NT2/D1 (cell line): ENCODE measurements at regions not wholly inside any gene's neighbourhood (a gene's known extent, or its start where the extent isn't known, plus 50 kb on each side); places are given as distances from the start of the nearest gene placed in this dataset.

Experiments
- DNase-seq: peaks from one replicate; pipeline ENCODE4 v3.0.0-alpha.2; 2011; ENCODE audit warnings: low read depth, low spot score
- H3K27me3 ChIP-seq: 2 replicates; pipeline ENCODE4 v1.6.0; 2011; ENCODE audit warnings: mild to moderate bottlenecking; ENCODE audit not compliant: insufficient read length, insufficient read depth
- H3K36me3 ChIP-seq: 2 replicates; pipeline ENCODE4 v1.6.1; 2011; ENCODE audit warnings: mild to moderate bottlenecking, low read length, mixed read lengths; ENCODE audit not compliant: insufficient read depth, insufficient read length
- H3K4me1 ChIP-seq: 2 replicates; pipeline ENCODE4 v1.5.1; 2011; ENCODE audit not compliant: insufficient read depth, insufficient read length
- H3K4me3 ChIP-seq: 2 replicates; pipeline ENCODE4 v1.5.1; 2011; ENCODE audit warnings: low read depth; ENCODE audit not compliant: insufficient read length
- H3K9ac ChIP-seq: 2 replicates; pipeline ENCODE4 v1.6.0; 2011; ENCODE audit warnings: low read depth; ENCODE audit not compliant: insufficient read length
- H3K9me3 ChIP-seq: 2 replicates; pipeline ENCODE4 v1.5.1; 2011; ENCODE audit warnings: mild to moderate bottlenecking, low read length; ENCODE audit not compliant: insufficient read depth
- SUZ12 ChIP-seq: IDR thresholded peaks from 2 replicates; pipeline ENCODE4 v1.6.1; 2011; ENCODE audit not compliant: insufficient read length, insufficient read depth; ENCODE audit errors: extremely low read depth
- YY1 ChIP-seq: IDR thresholded peaks from 2 replicates; pipeline ENCODE4 v1.6.1; 2011; ENCODE audit not compliant: insufficient read length, insufficient read depth
- ZNF274 ChIP-seq: IDR thresholded peaks from 2 replicates; pipeline ENCODE4 v1.6.1; 2011; ENCODE audit warnings: mild to moderate bottlenecking, low read depth, low read length

- no peak for TF ChIP-seq SUZ12
- TF ChIP-seq ZNF274: no peak
- no peak for TF ChIP-seq YY1
- H3K9ac ChIP-seq: no peak overlapping the region
- no peaks in the 10 kb centered on the region for H3K27me3 ChIP-seq
- H3K36me3 ChIP-seq: no peaks in the 10 kb centered on the region
- no peak overlapping the region for H3K4me3 ChIP-seq
- H3K4me1 ChIP-seq: no peaks in the 10 kb centered on the region
- no peaks in the 10 kb centered on the region for H3K9me3 ChIP-seq
- DNase-seq: no peak
These were observed 76.2 kb upstream of the TNFSF11 start for GRCh38 chr13:42497798-42498197.

GRCh38 chr13:42498521-42498920 is 75.4 kb upstream of the TNFSF11 start:
- H3K9ac ChIP-seq: no peak overlapping the region
- no peak for DNase-seq

More at GRCh38 chr13:42498521-42498920, 75.4 kb upstream of the TNFSF11 start:
- H3K4me3 ChIP-seq: no peak overlapping the region
- no peaks in the 10 kb centered on the region for H3K9me3 ChIP-seq
- TF ChIP-seq ZNF274: no peak
- TF ChIP-seq SUZ12: no peak
- TF ChIP-seq YY1: no peak
- H3K27me3 ChIP-seq: no peaks in the 10 kb centered on the region
- H3K4me1 ChIP-seq: no peaks in the 10 kb centered on the region
- H3K36me3 ChIP-seq: no peaks in the 10 kb centered on the region
